ENCODE measurements at regions not wholly inside any gene's neighbourhood (a gene's known extent, or its start where the extent isn't known, plus 50 kb on each side); places are given as distances from the start of the nearest gene placed in this dataset.
"Not testable (repeated sequence)": the region's sequence is repeated elsewhere in the genome, so short reads cannot be mapped to it uniquely, and the experiment has no call there.

GRCh38 chr21:35573472-35574374, 486.6 kb downstream of the SETD4 start:
- Mint-ChIP-seq H3K27ac (no peak overlapping the region), H3K36me3 (no peaks in the 10 kb centered on the region), H3K9me3 (no peaks in the 10 kb centered on the region), H3K27me3 (peaks cover 2% of the 10 kb centered on the region), H3K4me3 (no peak overlapping the region), H3K4me1 (peaks cover 1% of the 10 kb centered on the region)
- ATAC-seq (ENCODE audit: low read depth), result no peak
- DNase-seq, result no peak
- POLR2A ChIA-PET, result no interaction called here

GRCh38 chr21:35571910-35572309, 488.4 kb downstream of the SETD4 start:
- no peak overlapping the region for H3K27ac Mint-ChIP-seq
- POLR2A ChIA-PET, result no interaction called here
- H3K27me3 Mint-ChIP-seq, result no peaks in the 10 kb centered on the region
- H3K4me1 Mint-ChIP-seq, result no peaks in the 10 kb centered on the region
- H3K36me3 Mint-ChIP-seq, result no peaks in the 10 kb centered on the region
- H3K9me3 Mint-ChIP-seq, result no peaks in the 10 kb centered on the region
- no peak for DNase-seq
- H3K4me3 Mint-ChIP-seq, result no peak overlapping the region
- ATAC-seq (ENCODE audit: low read depth), result no peak

- H3K27ac Mint-ChIP-seq, result no peak overlapping the region
- no peak for ATAC-seq (ENCODE audit: low read depth)
- H3K36me3 Mint-ChIP-seq, result no peaks in the 10 kb centered on the region
These were observed 491.7 kb downstream of the SETD4 start for GRCh38 chr21:35568643-35569042.

GRCh38 chr21:35566874-35567273, 493.5 kb downstream of the SETD4 start:
- H3K27me3 Mint-ChIP-seq, result peaks cover 6% of the 10 kb centered on the region
- DNase-seq, result no peak
- H3K4me1 Mint-ChIP-seq, result no peaks in the 10 kb centered on the region
- no peak overlapping the region for H3K27ac Mint-ChIP-seq
- ATAC-seq (ENCODE audit: low read depth), result no peak
- H3K9me3 Mint-ChIP-seq, result no peaks in the 10 kb centered on the region
- POLR2A ChIA-PET, result no interaction called here
- H3K4me3 Mint-ChIP-seq, result no peak overlapping the region
- H3K36me3 Mint-ChIP-seq, result no peaks in the 10 kb centered on the region

More at GRCh38 chr21:35568643-35569042, 491.7 kb downstream of the SETD4 start:
- peaks cover 3% of the 10 kb centered on the region for H3K27me3 Mint-ChIP-seq
- no peaks in the 10 kb centered on the region for H3K9me3 Mint-ChIP-seq
- POLR2A ChIA-PET, result no interaction called here
- no peak for DNase-seq
- H3K4me3 Mint-ChIP-seq, result no peak overlapping the region
- H3K4me1 Mint-ChIP-seq, result no peaks in the 10 kb centered on the region

- Mint-ChIP-seq H3K4me1 (no peaks in the 10 kb centered on the region), H3K27me3 (peaks cover 6% of the 10 kb centered on the region), H3K9me3 (no peaks in the 10 kb centered on the region), H3K27ac (no peak overlapping the region), H3K36me3 (no peaks in the 10 kb centered on the region), H3K4me3 (no peak overlapping the region)
- POLR2A ChIA-PET, result no interaction called here
- no peak for ATAC-seq (ENCODE audit: low read depth)
- no peak for DNase-seq
These were observed 495.1 kb downstream of the SETD4 start for GRCh38 chr21:35565204-35565611.

GRCh38 chr21:35563885-35564451, 496.4 kb downstream of the SETD4 start:
- no peak for ATAC-seq (ENCODE audit: low read depth)
- no peaks in the 10 kb centered on the region for H3K9me3 Mint-ChIP-seq
- no peak for DNase-seq
- POLR2A ChIA-PET, result no interaction called here
- H3K4me1 Mint-ChIP-seq, result no peaks in the 10 kb centered on the region
- peaks cover 6% of the 10 kb centered on the region for H3K27me3 Mint-ChIP-seq
- no peak overlapping the region for H3K27ac Mint-ChIP-seq
- no peak overlapping the region for H3K4me3 Mint-ChIP-seq
- no peaks in the 10 kb centered on the region for H3K36me3 Mint-ChIP-seq

GRCh38 chr21:35562876-35563275, 497.4 kb downstream of the SETD4 start:
- peaks cover 6% of the 10 kb centered on the region for H3K27me3 Mint-ChIP-seq
- no peak for DNase-seq
- POLR2A ChIA-PET, result no interaction called here
- H3K27ac Mint-ChIP-seq, result no peak overlapping the region
- H3K9me3 Mint-ChIP-seq, result peaks cover 1% of the 10 kb centered on the region
- H3K4me3 Mint-ChIP-seq, result no peak overlapping the region
- H3K36me3 Mint-ChIP-seq, result no peaks in the 10 kb centered on the region
- ATAC-seq (ENCODE audit: low read depth), result no peak
- no peaks in the 10 kb centered on the region for H3K4me1 Mint-ChIP-seq

- H3K36me3 Mint-ChIP-seq, result no peaks in the 10 kb centered on the region
- no peak for ATAC-seq (ENCODE audit: low read depth)
- no peak for DNase-seq
- H3K27me3 Mint-ChIP-seq, result peaks cover 3% of the 10 kb centered on the region
- no peaks in the 10 kb centered on the region for H3K4me1 Mint-ChIP-seq
- H3K9me3 Mint-ChIP-seq, result peaks cover 1% of the 10 kb centered on the region
- POLR2A ChIA-PET, result no interaction called here
- H3K4me3 Mint-ChIP-seq, result no peak overlapping the region
- no peak overlapping the region for H3K27ac Mint-ChIP-seq
These were observed 499.2 kb downstream of the SETD4 start for GRCh38 chr21:35561116-35561515.

GRCh38 chr21:35559829-35560225, 500.5 kb downstream of the SETD4 start:
- Mint-ChIP-seq H3K27ac (no peak overlapping the region), H3K9me3 (peaks cover 4% of the 10 kb centered on the region), H3K27me3 (peaks cover 7% of the 10 kb centered on the region), H3K4me1 (no peaks in the 10 kb centered on the region), H3K36me3 (no peaks in the 10 kb centered on the region), H3K4me3 (no peak overlapping the region)
- no peak for DNase-seq
- ATAC-seq (ENCODE audit: low read depth), result no peak
- POLR2A ChIA-PET, result no interaction called here

- Mint-ChIP-seq H3K27ac (no peak overlapping the region), H3K36me3 (no peaks in the 10 kb centered on the region), H3K27me3 (peaks cover 9% of the 10 kb centered on the region), H3K4me3 (no peak overlapping the region), H3K9me3 (peaks cover 4% of the 10 kb centered on the region), H3K4me1 (no peaks in the 10 kb centered on the region)
- DNase-seq, result no peak
- no peak for ATAC-seq (ENCODE audit: low read depth)
- POLR2A ChIA-PET, result no interaction called here
These were observed 501.0 kb downstream of the SETD4 start for GRCh38 chr21:35559128-35559828.

- POLR2A ChIA-PET, result no interaction called here
- Mint-ChIP-seq H3K36me3 (no peaks in the 10 kb centered on the region), H3K27me3 (peaks cover 6% of the 10 kb centered on the region), H3K4me3 (no peak overlapping the region), H3K4me1 (no peaks in the 10 kb centered on the region), H3K9me3 (peaks cover 4% of the 10 kb centered on the region), H3K27ac (no peak overlapping the region)
- ATAC-seq (ENCODE audit: low read depth) (no peak), DNase-seq (no peak)
These were observed 503.8 kb downstream of the SETD4 start for GRCh38 chr21:35556536-35556935.

GRCh38 chr21:35552483-35552882, 503.4 kb upstream of the RUNX1 start:
- H3K27me3 Mint-ChIP-seq; H3K4me1 Mint-ChIP-seq; H3K36me3 Mint-ChIP-seq; DNase-seq; POLR2A ChIA-PET; H3K4me3 Mint-ChIP-seq; H3K9me3 Mint-ChIP-seq; ATAC-seq (ENCODE audit: low read depth); H3K27ac Mint-ChIP-seq: not testable (repeated sequence)

- Mint-ChIP-seq H3K4me3 (no peak overlapping the region), H3K9me3 (no peaks in the 10 kb centered on the region), H3K36me3 (no peaks in the 10 kb centered on the region), H3K27me3 (peaks cover 7% of the 10 kb centered on the region), H3K4me1 (peaks cover 2% of the 10 kb centered on the region), H3K27ac (no peak overlapping the region)
- POLR2A ChIA-PET, result no interaction called here
- no peak for ATAC-seq (ENCODE audit: low read depth)
- DNase-seq, result no peak
These were observed 500.0 kb upstream of the RUNX1 start for GRCh38 chr21:35548904-35549615.
